GM19467 (cell line): ENCODE measurements at regions not wholly inside any gene's neighbourhood (a gene's known extent, or its start where the extent isn't known, plus 50 kb on each side); places are given as distances from the start of the nearest gene placed in this dataset.

ENCODE experiments used
- ATAC-seq: cut with Tn5 transposase; IDR thresholded peaks from one replicate; pipeline ENCODE4 v1.9.1; 2021; ENCODE audit warnings: mild to moderate bottlenecking, moderate library complexity; ENCODE audit not compliant: unreplicated experiment

DNA sequence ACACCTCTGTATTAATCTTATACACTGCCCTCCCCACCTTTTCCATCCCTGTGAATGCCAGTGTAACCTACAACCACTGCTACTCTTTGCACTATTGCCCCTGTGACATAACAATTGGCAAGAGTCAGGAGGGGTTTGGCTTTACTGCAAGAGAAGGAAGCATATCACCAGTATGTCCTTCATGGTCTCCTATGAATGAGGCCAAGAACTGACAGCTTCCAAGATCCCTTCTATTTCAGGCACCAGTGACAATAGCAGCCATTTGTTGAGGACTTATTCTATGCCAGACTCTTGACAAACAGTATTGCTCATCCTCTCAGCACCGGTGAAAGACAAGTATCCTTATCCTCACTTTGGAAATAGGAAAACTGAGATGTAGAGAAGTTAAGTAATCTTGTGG lies 363.9 kb downstream of the MID1IP1 start:
- ATAC-seq, result no peak

DNA sequence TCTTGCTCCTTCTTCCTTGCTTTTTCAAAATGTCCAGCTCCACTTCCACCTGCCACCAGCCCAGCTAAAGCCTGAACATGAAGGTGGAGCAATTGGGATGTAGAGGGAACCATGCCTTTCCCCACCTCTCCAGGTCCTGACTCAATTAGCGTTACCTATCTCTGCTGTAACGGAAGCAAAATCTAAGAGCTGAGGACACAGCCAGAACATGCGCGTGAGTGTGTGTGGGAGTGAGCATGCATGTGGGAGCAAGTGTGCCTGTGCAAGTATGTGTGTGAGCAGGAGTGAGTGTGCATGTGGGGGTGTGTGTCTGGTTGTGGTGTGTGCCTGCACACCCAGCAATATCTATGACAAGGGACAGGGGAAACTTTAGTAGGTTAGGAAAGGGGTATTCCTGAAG lies 364.5 kb downstream of the MID1IP1 start:
- no peak for ATAC-seq

DNA sequence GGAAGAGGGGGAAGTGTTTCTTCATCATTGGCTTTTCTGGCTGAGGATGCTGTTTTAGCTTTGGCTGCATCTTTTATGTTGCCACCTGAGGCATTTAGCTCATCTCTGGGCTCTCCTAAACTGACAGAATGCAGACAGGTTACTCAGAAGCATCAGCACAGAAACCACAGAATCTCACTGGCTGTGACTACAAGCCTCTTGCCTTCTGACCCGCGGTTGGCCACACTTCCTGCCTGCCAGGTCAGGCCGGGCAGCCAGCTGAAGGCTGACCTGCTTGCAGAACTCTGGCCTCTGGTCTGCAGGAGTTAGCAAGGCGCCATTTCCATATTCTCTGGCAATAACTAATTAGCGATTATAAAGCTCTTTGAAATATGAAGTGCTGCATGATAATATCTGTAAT lies 366.5 kb downstream of the MID1IP1 start:
- ATAC-seq, result peak; percentile 64

DNA sequence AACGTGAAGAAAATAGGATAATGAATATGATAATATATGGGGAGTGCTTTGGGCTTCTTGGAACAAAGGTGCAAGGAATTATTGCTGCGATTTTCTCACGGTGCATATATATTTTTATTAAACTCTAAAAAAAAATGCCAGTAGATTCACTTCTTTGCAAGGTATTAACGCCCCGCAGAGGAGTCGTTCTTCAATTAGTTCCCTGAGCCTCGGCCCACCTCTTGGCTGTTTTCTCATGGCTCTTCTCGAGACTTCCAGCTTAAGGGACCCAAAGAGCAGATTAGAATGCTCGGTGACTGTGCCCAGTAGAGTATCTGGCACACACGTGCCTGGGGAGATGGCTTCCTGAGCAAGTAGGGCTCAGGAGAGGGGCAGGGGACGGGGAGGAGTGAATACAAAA lies 367.4 kb downstream of the MID1IP1 start:
- ATAC-seq, result no peak

DNA sequence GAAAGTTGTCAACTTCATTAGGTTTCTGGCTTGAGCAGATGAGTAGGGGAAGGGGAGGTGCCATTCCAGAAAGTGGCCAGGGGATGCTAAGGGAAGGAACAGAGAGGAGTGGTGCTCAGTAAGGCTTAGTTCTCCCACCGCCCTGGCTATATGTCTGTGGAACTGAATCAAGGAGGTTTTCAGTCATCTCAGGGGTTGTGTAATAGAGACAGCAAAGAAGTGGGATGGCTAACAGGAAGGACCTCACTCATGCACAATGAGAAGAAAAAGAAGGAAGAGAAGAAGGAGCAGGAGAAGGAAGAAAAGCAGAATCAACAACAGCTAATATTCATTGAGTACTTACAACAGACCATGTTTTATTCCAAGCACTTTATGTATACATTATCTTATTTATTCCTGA lies 368.7 kb downstream of the MID1IP1 start:
- no peak for ATAC-seq

DNA sequence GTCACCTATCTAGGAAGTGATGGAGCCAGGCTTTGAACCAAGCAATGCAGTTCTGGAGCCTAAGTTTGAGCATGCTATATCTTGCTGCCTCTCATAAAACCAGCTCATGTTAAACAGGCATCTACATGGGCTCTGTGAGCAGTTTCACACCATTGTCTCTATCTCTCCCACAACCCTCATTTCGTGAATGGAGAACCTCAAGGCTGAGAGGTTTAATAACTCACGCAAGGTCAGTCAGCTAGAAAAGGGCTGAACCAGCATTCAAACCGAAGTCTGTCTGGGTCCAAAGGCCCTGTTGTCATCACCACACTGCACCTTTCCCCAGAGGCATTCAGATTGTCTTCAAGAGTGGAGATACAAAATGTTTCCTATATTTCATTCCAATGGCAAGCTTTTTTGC lies 369.2 kb downstream of the MID1IP1 start:
- no peak for ATAC-seq

DNA sequence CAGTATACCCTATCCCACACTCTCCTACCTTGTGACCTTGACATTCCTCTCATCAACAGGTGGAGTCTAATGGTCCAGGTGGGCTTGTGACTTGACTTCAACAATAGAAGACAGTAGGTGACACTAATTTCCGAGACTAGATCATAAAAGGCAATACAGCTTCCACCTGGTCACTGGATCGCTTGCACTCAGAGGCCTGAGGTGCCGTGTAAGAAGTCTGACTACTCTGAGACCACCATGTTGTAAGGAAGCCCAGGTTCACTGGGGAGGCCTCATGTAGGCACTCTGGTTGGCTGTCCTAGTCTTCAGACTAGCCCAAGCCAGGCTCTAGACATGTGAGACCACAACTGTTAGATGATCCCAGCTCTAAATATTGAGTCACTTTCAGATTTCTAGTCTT lies 370.4 kb downstream of the MID1IP1 start:
- ATAC-seq, result no peak

DNA sequence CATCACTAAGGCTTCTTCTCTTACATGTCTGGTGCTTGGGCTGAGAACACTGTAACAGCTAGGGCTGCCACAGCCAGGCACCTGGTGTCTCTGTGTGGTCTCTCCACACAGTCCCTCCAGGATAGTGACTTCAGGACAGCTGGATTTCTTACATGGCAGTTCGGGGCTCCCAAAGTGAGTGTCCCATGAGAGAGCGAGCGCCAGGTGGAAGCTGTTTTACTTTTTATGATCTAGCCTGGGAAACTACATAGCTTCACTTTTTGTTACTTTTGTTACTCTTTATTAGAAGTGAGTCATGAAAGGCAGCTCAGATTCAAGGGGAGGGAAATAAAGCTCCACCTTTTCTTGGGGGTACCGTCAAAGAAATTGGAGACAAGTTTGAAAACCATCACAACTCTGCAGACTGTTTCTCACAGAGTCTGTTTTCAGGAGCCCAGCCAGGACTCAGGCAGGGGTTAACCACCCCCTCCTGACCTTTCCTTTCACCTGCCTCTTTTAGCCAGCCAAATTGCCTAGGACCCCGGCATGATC lies 373.0 kb downstream of the MID1IP1 start:
- no peak for ATAC-seq

DNA sequence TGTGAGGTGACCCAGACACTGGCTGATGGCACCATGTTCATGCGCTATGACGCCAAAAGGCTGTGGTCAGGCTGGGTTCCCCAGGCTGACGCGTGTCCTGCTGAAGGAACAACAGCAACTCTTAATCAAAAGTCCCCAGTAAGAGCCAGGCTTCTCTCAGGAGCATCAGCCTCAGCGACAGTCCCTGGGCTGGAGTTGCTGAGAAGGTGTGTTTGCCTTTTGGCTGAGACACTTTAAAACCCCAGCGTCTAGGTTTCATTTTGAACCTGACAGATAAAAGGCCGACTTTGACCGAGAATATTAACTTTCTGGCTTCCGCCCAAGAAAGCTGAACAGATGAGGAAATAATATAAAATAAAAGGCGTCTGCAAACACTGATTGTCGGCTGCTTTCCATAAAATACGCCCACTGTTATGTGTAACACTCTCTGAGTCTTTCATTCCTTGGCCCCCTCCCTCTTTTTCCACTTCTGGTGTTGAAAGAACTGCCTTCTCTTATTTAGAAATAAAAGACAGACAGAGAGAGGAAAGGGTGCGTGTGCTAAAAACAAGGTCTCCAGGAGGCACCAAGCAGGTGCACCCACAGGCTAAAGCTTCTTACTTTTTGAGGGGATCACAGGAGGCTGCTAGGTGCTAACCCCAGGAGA lies 373.6 kb downstream of the MID1IP1 start:
- ATAC-seq, result no peak

DNA sequence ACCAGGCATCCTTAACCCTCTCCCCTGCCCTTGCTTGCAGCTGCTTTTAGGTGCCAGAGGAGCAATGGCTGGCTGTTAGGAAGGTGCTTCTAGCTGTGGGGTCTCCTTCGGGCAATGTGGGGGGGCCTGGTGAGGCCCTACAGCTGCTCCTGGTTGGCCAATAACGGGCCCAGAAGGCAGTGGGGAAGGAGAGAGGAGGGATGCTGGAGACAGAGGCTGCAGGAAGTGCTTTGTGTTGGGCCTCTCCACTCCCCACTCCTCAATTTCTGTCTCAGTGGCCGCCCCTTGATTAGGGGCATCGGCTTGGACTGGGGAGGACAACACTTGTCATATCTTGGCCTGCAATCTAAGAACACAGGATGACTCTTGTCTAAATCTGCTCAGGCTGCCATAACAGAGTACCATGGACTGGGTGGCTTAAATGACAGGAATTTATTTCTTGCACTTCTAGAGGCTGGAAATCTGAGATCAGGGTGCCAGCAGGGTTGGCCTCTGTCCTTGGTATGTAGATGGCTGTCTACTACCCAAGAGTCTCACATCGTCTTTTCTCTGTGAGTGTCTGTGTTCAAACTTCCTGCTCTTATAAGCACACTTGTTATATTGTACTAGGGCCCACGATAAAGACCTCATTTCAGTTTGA lies 374.3 kb downstream of the MID1IP1 start:
- ATAC-seq, result no peak

DNA sequence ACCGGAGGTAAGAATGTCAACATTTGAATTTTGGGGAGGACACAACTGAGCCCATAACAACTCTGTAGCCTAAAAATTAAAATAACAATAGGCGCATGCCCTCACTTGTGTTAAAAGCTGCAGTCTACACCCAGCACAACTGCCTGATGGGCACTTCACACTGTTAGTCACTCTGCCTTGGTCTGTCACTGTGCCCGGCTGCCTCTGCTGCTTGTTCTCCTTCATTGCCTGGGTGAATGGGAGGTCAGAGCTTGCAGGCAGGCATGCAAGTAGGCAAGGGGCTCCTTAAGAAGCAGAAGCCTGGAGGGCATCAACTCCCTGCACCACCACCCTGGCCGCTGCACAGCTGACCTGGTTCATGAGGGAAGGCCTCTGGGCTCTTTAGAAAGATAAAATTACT lies 374.8 kb downstream of the MID1IP1 start:
- no peak for ATAC-seq

DNA sequence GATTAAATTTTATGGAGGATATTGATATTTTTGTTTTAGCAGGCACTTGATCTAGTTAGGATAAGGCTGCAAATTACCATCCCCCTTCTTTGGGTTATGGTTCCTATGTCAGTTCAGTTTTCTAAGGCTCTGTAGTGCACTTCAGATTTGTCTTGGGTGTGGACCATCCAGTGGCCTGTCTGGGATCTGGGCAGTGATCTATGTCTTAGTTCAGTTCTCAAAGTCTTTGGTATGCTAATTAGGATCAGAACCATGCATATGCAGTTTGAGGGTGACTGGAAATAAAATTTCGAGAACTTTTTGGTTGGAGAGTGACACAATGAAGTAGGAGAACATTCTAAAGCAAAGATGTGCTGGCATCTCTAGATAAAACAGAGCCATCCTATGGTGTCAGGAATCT lies 388.2 kb downstream of the MID1IP1 start:
- no peak for ATAC-seq

DNA sequence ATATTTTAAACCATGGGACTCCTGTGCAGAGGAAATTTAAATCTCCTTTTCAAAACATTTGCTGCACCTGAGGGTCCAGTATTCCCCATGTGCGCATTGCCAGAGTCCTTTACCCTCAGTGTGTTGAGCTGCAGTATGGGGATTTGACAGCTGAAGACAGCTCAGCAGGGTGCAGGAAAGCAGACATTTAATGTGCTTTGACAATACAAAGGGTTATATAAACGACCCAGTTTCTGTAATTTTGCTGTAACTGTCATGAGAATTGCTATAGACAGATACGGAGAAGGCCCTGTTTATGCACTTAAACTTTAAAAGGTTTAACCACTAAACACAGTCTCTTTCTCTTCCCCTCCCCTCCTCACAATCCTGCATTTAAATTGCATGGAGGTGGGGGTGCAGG lies 393.4 kb downstream of the MID1IP1 start:
- no peak for ATAC-seq

DNA sequence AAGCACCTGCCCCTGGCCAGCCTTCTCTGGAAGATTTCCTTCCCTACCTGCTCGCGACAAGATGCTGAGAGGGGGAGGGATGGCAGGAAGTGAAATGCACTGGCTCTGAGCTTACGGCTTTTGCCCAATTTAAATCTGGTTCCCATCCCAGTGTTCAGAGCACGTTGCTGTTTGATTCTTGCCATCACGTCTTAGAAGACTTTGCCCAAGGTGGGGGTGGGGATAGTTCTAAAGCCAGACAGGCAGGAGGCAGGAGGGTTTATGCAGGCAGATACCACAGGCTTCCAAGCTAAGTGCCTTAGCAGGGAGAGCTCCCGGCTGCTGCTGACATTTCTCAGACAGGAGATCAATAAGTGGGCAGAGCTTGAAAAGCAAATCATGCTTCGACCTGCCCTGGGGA lies 393.9 kb downstream of the MID1IP1 start:
- no peak for ATAC-seq

DNA sequence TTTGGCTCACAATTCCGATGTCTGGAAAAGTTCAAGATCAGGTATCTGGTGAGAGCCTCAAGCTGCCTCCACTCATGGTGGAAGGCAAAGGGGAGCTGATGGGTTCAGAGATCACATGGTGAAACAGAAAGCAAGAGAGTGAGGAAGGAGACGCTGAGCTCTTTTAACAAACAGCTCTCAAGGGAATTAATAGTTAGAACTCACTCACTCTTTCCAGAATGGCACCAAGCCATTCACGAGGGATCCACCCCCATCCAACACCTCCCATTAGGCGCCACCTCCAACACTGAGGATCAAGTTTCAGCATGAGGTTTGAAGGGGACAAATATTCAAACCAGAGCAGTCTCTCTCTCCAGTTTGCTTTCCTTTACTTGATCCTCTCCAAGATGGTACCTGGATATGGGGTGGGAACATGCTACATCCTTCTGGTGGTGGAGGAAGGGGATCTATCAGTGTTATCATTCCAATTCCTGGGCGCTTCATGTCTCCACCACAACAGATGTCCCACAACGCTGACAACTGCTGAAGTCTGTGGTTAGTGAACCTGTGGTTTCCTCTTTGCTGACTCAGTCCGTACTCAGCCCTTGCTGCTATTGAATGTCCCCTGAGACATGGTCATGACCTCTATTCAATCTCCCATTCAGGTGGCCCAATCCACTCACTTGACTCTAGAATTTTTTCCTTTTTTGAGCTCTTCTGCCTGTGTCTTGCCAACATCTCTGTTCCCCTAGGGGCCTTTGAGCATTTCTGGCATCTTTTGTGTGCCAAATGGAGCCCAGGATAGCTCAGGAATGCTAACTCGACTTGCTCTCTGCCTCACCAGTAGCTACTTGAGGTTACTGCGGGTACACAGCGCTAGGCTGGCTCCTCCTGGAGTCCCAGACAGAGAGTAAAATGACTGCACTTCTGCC lies 395.2 kb downstream of the MID1IP1 start:
- ATAC-seq, result peak; percentile 96

DNA sequence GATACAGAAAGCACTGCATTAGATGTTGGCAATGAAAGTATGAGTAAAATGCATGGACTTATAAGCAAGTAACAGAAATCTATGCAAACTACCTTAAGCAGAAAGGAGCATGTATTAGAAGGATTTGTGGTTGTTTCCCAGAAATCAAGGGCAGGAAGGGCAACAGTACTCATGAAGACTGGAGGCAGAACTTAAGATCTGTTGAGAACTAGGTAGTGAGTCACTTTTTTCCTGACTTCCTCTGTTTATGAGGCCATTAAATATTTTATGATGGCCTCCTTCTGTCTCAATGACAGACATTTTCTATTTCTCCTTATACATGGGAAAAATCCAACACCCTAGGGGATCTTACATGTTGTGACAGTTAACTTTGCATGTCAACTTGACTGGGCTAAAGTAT lies 398.2 kb downstream of the MID1IP1 start:
- no peak for ATAC-seq

DNA sequence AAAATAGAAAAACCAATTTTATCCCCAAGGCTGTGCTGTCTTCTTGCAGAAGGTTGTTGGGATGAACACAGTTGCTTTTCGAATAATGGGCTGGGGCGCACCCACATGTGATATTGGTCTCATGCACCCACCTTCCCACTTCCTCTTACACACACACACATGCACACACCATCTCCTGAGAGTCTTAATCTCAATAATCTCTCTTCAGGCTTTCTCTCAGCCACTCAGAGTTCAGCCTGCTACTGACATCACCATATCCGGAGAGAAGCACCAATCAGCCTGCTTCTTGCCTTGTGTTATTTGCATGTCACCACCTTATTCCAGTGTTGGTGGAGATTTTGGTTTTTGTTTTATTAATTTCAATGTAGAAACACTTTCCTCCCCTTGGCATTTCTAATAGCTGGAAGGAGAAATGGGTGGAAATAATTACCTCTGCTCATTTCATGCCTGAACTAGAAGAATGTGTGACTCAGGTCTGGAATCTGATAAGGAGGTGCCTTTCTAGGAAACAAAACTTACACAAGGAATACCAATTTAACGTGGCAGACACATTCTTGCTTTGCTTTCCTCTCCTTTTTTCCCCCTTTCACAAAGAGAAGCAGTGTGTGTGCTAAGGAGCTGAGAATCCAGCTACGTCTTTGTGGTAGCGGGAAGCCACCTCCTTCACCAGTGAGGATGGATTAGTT lies 400.2 kb downstream of the MID1IP1 start:
- no peak for ATAC-seq

DNA sequence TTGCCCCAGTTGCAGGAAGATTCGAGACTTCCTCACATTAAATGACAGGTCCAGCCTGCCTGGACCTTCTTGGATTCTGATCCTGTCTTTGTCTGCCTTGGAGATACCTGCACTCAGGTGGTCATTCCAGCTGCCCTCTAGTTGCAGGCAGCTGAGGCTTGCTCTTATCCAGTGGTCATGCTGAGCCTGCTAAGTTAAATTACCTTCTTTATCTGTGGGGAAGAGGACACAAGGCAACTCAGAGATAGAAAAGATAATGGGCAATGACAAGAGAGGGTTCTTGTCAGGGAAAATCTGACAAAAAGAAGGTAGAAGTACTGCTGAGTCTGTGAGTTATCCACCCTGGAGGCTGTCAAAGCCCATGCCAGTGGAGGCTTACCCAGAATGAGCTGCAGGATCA lies 401.4 kb downstream of the MID1IP1 start:
- no peak for ATAC-seq

DNA sequence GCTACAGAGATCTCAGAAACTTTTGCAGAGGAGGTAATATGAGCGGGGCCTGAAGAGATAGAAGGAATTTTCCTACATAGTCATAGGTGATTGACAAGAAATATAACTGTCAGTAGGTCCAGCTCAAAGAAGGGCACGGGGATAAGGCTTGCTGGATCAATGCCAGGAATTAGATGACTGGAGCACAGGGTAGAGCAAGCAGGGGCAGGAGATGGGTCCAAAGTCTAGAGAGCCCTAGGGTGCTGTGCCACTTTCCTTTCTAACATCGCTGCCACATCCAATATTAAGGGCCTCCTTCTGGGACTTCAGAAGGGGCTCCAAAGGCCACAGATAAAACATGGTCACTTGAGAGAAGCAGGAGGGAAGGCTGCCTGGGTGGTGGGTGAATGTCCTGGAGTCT lies 402.2 kb downstream of the MID1IP1 start:
- ATAC-seq, result no peak

DNA sequence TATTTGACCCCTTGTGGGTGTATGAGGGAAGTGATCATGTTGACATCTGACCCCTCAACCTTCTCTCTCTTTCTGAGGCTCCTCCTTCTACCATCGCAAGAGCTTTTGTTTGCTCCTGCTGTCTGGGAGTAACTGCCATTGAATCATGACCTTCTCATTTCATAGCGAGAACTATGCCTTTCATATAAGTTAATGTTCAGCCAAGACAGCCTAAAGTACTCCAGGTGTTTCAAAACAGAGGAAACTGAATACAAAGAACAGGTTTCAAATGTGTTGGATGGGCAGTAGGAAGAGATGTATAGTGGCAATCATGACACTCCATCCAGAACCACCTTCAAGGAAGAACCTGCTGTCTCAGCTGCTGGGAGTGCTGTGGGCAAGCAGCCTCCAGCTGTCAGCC lies 403.1 kb downstream of the MID1IP1 start:
- ATAC-seq, result no peak

DNA sequence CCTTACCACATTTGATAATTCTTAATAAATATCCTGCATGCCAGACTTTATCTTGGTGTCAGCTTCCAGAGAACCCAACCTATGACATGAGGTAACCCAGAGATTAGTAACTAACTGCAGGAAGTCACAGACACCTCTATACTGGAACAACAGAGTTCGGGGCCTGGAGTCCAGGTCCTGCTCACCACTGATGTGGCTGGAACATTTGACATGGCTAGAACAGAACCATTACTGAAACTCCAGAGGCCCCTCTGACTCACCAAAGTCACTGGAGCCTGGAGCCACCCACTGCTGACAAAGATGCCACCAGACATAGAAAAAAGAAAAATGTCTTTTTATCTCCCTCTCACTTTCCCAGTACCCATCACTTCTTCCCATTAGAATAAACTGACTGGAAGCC lies 403.7 kb downstream of the MID1IP1 start:
- no peak for ATAC-seq
